ENCODE measurements at regions not wholly inside any gene's neighbourhood (a gene's known extent, or its start where the extent isn't known, plus 50 kb on each side); places are given as distances from the start of the nearest gene placed in this dataset.

- DNase-seq (ENCODE audit: extremely low spot score), result no peak
- H3K36me3 ChIP-seq, result no peaks in the 10 kb centered on the region
- intact Hi-C loops (cut with DNase I), result no loop called here
- WGBS, result 55% methylated on average over 1 of the region's 1 CpG
- H3K27ac ChIP-seq (replicated peaks in 1 of 4), result no peak overlapping the region
- H3K9me3 ChIP-seq, result peaks cover 0 to 13% (median 0%) of the 10 kb centered on the region in 4 donors
- no peaks in the 10 kb centered on the region for H3K27me3 ChIP-seq
- H3K4me1 ChIP-seq, result no peaks in the 10 kb centered on the region
- H3K4me3 ChIP-seq, result no peak overlapping the region
- TF ChIP-seq POLR2A (IDR thresholded peaks at IDR 0.05; ENCODE audit: low read depth), result no peak
- no peak for TF ChIP-seq POLR2AphosphoS5 (IDR thresholded peaks at IDR 0.05)
- TF ChIP-seq CTCF (IDR thresholded peaks at IDR 0.05), result no peak
- no peak for TF ChIP-seq EP300 (IDR thresholded peaks at IDR 0.05)
Measured at GRCh38 chrX:10892621-10893225, 218.4 kb upstream of the HCCS start.

GRCh38 chrX:10893366-10893765 lies 217.8 kb upstream of the HCCS start:
- TF ChIP-seq POLR2AphosphoS5 (IDR thresholded peaks at IDR 0.05) (no peak), CTCF (IDR thresholded peaks at IDR 0.05) (no peak), EP300 (IDR thresholded peaks at IDR 0.05) (no peak), POLR2A (IDR thresholded peaks at IDR 0.05; ENCODE audit: low read depth) (no peak)
- no peak overlapping the region for H3K4me3 ChIP-seq
- H3K9me3 ChIP-seq, result peaks cover 0 to 13% (median 0%) of the 10 kb centered on the region in 4 donors

DNA sequence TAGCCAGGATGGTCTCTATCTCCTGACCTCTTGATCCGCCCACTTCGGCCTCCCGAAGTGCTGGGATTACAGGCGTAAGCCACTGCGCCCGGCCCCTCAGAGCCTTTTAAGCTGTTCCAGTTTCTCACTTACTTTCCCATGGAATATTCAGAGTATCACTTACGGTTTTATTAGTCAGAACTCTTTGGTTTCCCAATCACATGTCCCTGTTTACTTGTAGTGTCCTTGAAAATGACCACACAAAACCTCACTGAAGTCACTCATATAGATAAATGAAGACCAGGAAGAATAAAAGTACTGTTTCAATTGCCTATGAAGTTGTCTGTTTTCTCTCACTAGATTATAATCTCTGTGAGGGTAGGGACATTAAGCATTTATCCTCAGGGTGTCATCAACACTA lies 217.2 kb upstream of the HCCS start:
- WGBS, result 86% methylated on average over 7 of the region's 7 CpGs
- H3K4me1 ChIP-seq, result no peaks in the 10 kb centered on the region
- no peak overlapping the region for H3K27ac ChIP-seq (replicated peaks in 1 of 4)
- no peak for DNase-seq (ENCODE audit: extremely low spot score)
- H3K36me3 ChIP-seq, result no peaks in the 10 kb centered on the region
- intact Hi-C loops (cut with DNase I), result no loop called here
- H3K4me3 ChIP-seq, result no peak overlapping the region
- TF ChIP-seq POLR2AphosphoS5 (IDR thresholded peaks at IDR 0.05) (no peak), POLR2A (IDR thresholded peaks at IDR 0.05; ENCODE audit: low read depth) (no peak), CTCF (IDR thresholded peaks at IDR 0.05) (no peak), EP300 (IDR thresholded peaks at IDR 0.05) (no peak)
- H3K9me3 ChIP-seq, result peaks cover 0 to 13% (median 0%) of the 10 kb centered on the region in 4 donors
- H3K27me3 ChIP-seq, result no peaks in the 10 kb centered on the region

More at GRCh38 chrX:10893366-10893765, 217.8 kb upstream of the HCCS start:
- intact Hi-C loops (cut with DNase I), result no loop called here
- H3K4me1 ChIP-seq, result no peaks in the 10 kb centered on the region
- no peak overlapping the region for H3K27ac ChIP-seq (replicated peaks in 1 of 4)
- WGBS, result 80% methylated on average over 2 of the region's 2 CpGs
- no peak for DNase-seq (ENCODE audit: extremely low spot score)
- H3K36me3 ChIP-seq, result no peaks in the 10 kb centered on the region
- H3K27me3 ChIP-seq, result no peaks in the 10 kb centered on the region

GRCh38 chrX:10897768-10898167 lies 213.4 kb upstream of the HCCS start:
- Histone ChIP-seq H3K4me1 (peaks cover 0 to 21% (median 0%) of the 10 kb centered on the region in 4 donors), H3K36me3 (no peaks in the 10 kb centered on the region), H3K27ac (replicated peaks in 1 of 4) (no peak overlapping the region), H3K9me3 (peaks cover 0 to 13% (median 0%) of the 10 kb centered on the region in 4 donors), H3K4me3 (no peak overlapping the region), H3K27me3 (no peaks in the 10 kb centered on the region)
- DNase-seq (ENCODE audit: extremely low spot score), result no peak
- intact Hi-C loops (cut with DNase I), result no loop called here
- TF ChIP-seq CTCF (IDR thresholded peaks at IDR 0.05), result no peak
- 75% methylated on average over 9 of the region's 9 CpGs for WGBS
